HG03135 (cell line): ENCODE measurements at regions not wholly inside any gene's neighbourhood (a gene's known extent, or its start where the extent isn't known, plus 50 kb on each side); places are given as distances from the start of the nearest gene placed in this dataset.

Experiments
- ATAC-seq: cut with Tn5 transposase; IDR thresholded peaks from one replicate; pipeline ENCODE4 v1.9.1; 2021; ENCODE audit warnings: mild to moderate bottlenecking, moderate library complexity; ENCODE audit not compliant: unreplicated experiment

DNA sequence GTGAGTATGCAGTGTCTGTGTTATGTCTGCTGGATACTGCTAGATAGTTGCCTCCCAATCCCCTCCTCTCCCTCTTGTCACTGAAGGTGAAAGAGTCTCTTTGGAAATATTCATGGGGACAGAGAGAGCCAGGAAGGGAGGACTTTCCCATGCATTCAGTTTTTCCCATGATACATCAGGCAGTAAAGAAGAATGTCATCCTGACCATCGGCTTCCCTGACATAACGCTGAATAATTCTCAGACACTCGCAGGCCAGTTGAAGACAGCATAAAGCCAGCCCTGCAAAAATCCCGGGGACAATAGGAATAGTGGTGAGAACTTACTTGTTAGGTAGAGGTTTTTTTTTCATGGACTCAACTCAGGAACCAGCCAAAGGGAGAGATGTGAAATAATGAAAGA is 58.1 kb downstream of the KLF4 start:
- ATAC-seq = no peak

DNA sequence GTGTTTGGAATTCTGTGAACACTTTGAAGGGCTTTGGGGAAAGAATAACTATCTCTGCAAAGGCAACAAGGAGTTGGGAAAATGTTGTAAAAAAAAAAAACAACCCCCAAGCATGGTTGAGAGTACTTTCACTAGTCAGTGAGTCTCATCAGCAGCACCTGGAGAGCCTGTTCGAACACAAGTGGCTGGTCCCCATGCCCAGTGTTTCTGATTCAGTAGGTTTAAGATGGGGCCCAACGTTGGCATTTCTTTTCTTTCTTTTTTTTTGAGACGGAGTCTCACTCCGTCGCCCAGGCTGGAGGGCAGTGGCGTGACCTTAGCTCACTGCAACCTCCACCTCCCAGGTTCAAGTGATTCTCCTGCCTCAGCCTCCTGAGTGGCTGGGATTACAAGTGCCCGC is 59.5 kb downstream of the KLF4 start:
- ATAC-seq = no peak

DNA sequence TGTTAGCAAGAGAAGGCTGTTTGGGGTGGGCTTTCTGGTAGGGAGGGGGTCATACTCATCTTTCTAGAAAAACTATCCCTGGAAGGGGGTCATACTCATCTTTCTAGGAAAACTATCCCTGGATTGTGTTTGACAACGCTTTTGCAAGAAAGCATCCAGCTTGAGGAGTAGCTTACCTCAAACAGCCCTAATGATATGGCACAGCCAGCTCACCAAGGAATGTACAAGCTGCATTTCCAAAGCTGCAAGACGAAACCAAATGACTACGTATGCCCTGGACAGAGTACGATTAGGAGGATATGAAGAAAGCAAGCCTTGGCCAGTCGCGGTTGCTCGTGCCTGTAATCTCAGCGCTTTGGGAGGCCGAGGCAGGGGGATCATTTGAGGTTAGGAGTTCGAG is 63.4 kb downstream of the KLF4 start:
- ATAC-seq = no peak

DNA sequence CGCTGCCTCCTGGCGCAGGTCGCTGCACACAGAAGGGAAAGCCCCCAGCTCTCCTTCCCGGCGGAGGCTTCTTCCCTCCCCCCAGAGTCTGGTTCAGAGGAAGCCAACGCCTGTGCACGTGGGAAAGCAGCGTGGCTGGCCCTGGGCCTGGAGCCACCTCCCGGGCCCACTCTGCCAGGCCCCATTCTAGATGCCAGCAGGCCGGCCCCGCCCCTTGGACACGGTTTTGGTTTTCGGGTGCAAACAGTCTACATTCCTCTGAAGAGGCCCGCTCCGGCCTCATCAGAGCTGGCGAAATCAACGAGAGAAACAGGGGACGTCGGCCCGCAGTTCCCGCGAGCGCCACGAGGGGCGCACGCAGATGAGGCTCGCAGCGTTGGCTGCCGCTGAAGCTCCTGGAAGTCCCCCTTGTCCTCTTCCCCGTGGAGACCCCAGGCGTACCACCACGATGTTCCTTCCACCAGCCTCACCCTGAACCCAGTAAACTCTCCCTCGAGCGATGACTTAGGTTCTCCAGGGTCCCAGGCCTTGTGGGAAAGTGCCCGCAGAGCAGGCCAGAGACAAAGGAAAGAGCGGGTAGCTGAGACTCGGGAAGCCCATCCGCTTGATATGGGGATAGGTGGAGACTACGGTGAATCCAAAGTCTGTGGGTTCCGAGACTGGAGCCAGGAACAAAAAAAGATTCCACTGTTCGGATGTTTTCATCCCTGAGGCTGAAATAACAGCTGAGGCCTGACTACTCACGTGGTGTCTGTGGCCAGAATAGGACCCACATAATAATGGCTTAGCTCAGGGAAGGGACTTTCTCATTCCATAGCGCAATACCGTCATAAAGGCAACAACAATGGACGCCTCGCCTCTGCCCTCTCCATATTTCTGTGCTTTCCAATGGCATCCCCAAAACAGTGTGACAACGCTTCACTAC is 64.2 kb downstream of the KLF4 start:
- ATAC-seq = peak; percentile 89

DNA sequence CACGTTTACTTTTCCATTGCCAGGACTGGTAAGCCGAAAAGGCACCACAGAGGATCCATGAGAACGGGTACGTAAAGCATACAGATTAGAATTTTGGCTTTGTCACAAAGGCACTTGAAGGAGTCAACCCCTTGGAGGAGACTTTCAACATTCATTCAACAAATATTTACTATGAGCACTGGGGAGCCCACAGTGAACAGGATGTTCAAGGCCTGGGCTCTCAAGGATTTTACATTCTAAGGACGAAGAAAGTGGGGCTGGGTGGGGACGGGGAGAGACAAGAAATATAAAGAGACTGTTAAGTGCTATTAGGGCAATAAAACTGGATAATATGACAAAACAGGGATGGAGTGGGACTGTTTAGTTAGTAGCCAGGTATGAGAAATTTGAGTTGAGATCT is 66.0 kb downstream of the KLF4 start:
- ATAC-seq = no peak

DNA sequence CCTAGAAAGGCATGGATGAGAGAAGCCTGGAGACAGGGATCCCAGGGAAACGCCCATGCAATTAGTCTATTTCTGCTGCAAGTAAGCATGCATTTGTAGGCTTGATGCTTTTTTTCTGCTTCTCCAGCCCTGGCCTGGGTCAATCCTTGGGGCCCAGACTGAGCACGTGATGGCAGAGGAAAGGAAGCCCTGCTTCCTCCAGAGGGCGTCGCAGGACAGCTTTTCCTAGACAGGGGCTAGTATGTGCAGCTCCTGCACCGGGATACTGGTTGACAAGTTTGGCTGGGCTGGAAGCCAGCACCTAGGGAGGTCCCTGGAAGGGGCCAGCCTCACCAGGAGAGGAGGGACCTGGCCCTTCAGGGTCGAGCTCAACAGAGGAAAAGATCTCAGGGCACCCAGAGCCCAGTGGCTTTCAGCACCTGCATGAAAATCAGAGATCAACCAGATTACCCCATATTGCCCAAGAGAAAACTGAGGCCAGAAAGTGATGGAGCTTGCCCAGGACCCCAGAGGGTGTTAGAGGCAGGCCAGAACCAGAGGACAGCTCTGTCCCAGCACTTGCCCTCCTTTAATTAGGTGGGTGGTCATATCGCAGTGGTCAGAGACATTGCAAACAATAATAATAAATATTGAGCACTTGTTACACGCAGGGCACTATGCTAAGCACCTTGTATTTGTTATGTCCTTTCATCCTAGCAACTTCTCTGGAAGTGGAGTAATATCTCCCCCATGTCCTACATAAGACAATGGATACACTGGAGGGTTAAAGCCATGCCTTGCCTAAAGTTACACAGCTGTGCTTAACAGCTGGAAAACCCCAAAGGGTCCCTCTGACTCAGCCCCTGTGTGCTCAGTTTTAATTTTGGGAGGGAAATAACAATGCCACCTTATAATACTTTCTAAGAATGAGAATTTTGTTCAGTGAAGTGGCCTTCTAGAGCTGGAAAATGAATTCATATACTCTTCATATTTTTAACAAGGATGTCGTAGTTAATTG is 67.1 kb downstream of the KLF4 start:
- ATAC-seq = no peak

DNA sequence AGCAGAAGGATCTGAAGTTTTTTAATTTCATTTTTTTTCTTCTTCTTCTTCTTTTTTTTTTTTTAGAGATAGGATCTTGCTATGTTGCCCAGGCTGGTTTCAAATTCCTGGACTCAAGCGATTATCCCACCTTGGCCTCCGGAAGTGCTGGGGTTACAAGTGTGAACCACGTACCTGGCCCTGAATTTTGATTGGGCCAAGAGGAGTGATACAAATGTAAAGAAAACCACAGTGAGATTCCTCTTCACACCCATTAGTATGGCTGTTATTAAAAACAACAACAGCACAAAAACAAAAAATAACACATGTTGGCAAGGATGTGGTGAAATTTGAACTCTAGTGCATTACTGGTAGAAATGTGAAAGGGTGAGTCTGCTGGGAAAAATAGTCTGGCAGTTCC is 79.1 kb downstream of the KLF4 start:
- no peak for ATAC-seq

DNA sequence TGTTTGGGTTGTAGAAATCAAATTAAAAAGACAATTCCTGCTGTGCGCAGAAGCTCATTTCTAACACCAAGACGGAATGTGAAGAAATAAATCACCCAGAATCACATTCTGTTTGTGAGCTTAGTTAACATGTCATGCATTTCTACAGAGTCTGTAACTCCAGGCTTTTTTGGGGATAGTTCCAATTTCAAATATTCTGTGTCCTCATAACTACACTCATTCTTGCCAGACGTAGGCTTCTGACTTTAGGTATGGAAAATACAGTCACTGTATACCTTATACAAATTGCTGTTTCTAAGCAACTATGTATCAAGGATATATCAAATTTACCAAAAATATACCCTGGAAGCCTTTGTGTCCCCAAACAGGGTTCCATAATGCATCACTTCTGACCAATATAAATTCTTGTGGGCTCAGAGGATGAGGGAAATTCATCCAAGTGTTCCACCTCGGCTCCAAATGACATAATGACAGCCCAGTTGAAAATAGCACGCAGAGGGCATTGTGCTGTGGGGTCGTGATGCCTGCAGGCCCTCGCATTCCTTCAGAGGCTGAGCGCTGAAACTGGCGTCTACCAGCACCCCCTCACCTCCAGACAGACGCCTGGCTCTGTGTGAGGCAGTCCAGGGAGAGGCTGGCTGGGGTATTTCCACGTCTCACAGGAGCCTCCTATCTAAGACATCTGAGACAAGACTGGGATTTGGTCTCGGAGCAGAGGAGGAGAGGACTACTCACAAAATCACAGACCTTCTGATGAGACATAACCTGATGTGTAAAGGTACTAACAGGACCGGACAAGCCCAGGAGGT is 79.8 kb downstream of the KLF4 start:
- no peak for ATAC-seq

DNA sequence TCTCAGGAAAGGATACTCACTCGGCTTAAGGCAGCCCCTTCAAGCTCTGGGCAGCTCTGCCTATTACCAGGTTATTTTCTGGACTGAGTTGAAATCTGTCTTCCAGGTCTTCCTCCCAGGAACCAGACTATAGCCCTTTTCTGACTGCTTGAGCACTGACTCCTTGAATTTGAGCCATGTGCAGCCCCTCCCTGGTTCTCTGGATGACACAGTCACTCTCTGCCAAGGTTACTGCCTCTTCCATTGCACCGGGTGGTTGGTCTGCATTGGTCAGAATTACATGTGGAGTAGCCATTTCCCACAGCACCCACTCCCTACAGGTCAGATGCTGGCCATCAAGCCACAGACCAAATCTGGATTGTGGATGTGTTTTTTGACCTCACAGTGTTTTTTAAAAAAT is 81.9 kb downstream of the KLF4 start:
- ATAC-seq = no peak

DNA sequence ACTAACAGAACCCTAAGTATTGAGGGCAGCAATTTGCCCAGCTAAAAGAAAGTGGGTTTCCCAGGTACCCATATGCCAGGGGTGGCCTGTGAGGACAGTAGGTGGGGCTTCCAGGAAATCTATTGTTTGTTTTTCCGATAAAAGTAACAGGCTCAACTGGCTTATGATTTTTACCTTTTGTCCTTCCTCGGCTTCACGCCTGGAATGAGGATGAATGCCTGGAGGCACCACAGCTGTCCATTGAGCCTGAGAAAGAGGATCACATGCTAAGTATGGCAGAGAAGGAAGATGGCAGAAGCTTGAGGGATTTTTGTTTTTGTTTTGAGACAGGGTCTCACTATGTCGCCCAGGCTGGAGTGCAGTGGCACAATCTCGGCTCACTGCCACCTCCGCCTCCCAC is 84.1 kb downstream of the KLF4 start:
- no peak for ATAC-seq

DNA sequence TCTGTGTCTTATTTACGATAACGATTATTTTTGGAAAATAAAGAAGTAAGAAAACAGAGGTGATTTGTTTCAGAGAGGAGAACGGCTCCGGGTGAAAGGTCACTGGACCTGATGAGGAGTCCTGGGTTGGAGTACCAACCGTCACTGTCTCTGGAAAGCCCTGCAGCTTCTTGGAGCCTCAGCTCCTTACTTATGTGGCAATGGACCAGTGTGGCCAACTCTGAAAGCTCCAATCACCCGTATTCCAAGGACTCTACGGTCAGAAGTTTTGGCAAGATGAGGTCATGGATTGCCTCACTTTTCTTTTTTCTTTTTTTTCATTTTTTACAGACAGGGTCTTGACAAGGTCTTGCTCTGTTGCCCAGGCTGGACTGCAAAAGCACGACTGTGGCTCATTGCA is 84.8 kb downstream of the KLF4 start:
- no peak for ATAC-seq

DNA sequence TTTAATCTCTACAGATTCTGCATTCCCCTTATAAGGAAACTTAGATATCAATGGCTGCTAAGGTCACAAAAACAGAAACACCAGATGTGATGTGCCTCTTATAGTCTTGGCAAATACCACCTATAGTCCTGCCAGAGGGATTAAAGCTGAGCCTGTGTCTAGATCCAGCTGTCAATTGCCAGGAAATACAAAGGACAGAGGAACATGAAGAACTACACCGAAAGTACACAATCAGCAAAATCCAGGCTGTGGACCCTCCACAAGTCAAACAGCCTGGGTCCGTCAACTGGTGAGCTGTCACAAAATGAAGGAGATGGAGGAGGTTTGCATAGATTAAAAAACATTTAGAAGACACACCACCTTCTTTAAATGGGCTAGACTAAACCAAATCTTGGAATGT is 85.4 kb downstream of the KLF4 start:
- ATAC-seq = no peak

DNA sequence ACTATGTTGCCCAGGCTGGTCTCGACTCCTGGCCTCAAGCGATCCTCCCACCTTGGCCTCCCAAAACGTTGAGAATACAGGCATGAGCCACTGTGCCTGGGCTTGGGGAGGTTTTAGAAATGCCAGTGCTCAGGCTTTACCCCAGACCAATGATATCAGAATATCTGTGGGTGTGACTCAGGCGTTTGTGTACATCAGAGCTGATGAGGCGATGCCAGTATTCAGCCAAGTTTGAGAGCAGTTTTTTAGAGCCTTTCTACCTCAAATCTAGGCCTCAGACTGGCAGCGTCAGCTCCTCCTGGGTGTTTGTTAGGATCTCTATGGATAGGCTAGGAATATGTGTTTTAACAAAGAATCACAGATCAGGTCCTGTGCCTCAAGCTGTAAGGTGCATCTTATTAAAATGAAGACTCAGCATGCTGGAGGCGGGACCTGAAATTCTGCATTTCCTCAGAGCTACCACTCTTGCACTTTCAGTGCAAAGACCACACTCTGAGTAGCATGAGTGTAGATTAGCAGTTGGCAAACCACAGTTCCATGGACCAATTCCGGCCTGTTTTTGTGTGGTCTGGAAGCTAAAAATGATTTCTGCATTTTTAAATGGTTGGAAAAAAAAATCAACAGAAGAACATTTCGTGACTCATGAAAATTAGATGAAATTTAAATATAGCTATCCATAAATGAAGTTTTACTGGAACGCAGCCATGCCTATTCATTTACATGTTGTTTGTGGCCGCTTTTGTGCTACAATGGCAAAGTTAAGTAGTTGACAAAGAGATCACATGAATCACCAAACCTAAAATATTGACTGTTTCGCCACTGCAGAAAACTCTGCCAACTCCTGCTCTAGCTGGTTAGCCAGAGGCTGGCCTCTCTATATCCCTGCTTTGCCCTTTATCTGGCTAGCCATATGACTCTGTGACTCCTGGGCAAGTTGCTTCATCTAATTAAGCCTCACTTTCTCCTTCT is 92.2 kb downstream of the KLF4 start:
- no peak for ATAC-seq

DNA sequence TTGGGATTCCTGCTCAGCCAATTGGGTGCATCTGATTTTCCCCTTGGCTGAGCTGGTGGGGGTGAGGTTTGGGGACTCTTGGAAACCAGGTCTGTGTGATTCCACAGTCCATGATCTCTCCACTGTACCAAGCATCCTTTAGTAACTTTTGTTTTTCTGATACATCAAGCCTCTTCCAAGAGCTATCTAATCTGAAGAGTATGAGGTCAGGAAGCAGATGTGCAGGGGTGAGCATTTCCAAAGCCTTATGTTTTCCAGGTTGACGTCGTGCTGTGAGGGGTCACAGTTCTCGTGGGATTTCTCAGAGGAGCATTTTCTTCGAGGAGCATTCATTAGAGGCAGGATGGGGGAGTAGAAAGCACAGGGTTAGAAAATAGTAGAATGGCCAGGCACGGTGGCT is 95.3 kb downstream of the KLF4 start:
- no peak for ATAC-seq

DNA sequence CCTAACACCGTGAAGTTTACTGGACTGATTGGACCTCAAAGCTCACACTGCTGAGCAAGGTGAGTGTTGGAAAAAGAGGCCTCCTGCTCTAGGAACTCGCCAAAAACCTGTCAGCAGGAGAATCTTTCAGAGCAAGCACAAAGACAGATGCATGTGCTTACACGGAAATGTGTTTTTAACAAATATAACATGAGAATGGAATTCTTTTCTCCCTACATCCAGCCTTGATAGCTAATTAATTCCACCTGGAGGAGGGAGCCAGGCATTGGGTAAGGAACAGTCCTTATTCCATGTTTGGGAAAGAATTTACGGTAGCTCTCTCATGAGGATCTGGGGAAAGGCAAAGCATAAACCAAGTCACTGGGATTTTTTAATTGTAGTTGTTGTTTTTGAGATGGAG is 98.8 kb downstream of the KLF4 start:
- ATAC-seq = no peak

DNA sequence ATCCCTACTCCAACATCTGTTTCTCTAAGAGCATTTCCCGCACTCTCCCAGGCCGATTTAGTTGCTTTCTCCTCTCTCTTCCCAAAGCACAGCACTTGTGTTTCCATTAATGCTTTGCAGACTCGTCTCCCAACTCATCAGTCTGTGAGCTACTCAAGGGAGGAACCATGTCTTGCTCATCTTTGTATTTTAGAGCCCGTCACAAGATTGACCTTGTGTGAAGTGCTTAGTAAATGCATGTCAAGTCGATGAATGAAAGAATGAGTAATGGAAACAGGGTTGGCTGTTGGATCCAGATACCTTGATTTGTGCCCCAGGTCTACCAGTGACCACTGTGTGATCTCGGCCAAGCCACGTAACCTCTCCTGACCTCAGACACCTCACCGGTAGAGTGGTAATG is 99.3 kb downstream of the KLF4 start:
- ATAC-seq = no peak

DNA sequence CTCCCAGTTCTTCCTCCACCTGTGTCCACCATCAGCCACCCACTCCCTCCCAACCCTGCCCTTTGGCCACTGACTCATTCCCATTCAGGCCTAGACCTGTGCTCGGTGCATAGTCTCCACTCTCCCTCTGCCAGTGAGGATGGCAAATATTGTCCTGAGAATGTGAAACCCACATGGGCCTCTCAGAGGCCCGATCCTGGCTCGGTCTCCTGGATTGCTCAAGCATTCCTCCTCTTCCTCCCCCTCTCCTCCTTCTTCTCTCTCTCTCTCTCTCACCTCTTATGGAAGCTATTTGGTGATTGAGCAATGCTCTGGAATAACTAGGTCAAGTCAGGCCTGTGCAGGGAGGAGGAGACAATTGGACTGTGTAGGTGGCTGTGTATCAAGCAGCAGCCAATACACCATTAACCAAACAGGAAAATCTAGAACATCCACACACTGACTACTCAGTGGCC is 99.9 kb downstream of the KLF4 start:
- ATAC-seq = no peak

DNA sequence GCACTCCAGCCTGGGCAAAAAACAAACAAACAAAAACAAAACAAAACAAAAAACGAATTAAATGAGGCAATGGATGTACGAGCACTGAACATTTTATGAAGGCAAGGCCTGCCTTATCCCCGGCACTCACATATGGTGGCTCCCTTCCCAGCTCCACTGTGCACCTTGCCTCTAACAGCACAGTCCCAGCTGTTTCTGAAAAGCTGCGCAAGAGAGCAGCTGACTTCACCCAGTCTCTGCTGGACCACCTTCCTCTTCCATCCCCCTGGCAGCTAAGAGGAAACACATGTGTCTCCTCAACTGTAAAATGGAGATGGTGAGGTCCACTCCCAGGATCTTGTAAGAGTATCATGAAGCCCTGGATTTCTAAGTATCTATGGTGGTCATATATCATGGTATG is 100.7 kb downstream of the KLF4 start:
- ATAC-seq = no peak

DNA sequence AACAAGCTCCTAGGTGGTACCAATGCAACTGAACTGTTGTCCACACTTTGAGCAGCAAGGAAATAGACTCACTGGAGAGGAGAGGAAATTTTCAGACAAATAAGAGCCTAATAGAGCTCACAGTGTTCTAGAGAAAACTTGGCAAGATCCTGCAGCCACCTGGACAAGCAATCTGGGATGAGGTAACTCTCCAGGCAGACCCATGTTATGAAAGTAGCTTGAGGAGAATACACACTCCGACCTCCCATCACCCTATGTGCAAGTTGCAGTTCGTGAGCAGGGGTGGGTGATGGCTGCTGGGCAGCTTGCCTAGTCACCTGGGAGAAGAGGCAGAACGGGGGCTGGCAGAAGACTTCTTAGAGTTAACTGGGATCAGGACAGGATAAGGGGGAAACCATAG is 102.2 kb downstream of the KLF4 start:
- no peak for ATAC-seq

DNA sequence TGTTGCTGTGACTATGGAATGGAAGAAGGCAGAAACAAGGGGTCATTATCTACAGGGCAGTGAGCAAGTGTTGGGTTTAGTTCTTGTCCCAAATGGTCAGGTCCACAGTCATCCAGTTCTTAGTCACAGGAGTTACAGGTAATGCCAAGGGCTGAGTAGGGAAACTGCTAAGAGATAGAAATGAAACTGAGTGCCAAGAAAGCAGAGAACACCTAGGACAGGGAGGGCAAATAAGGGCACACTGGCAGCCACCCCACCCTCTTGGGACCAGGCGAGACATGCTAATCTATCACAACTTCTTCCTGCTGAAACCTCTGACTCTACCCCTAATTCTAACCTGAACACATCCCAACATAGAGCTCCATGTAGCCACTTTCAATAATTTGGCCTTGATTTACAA is 103.2 kb downstream of the KLF4 start:
- no peak for ATAC-seq
